NCI-H1694 treated with DMSO at 0.1 percent for 48 hours (cell line): ENCODE measurements at regions not wholly inside any gene's neighbourhood (a gene's known extent, or its start where the extent isn't known, plus 50 kb on each side); places are given as distances from the start of the nearest gene placed in this dataset.
"Not testable (repeated sequence)": the region's sequence is repeated elsewhere in the genome, so short reads cannot be mapped to it uniquely, and the experiment has no call there.

ENCODE experiments used
- DNase-seq: peaks from one replicate; lab custom pipeline; 2025; lab: John Stamatoyannopoulos, UW

GRCh38 chr1:114032271-114033215 lies 53.3 kb downstream of the OLFML3 start:
- DNase-seq = no peak

- peak; percentile 73 for DNase-seq
These were observed 54.0 kb downstream of the OLFML3 start for GRCh38 chr1:114033216-114033706.

GRCh38 chr1:114033961-114034360 lies 54.7 kb downstream of the OLFML3 start:
- DNase-seq = no peak

GRCh38 chr1:114034567-114035303 lies 55.5 kb downstream of the OLFML3 start:
- DNase-seq = no peak

GRCh38 chr1:114035304-114035700 lies 56.0 kb downstream of the OLFML3 start:
- no peak for DNase-seq

- DNase-seq = not testable (repeated sequence)
These were observed 57.8 kb downstream of the OLFML3 start for GRCh38 chr1:114036841-114037630.

- DNase-seq = no peak
These were observed 58.3 kb downstream of the OLFML3 start for GRCh38 chr1:114037631-114037890.

- DNase-seq = no peak
These were observed 58.9 kb downstream of the OLFML3 start for GRCh38 chr1:114037962-114038816.
